ENCODE measurements at regions not wholly inside any gene's neighbourhood (a gene's known extent, or its start where the extent isn't known, plus 50 kb on each side); places are given as distances from the start of the nearest gene placed in this dataset.

- Histone ChIP-seq H3K4me2 (no peak overlapping the region), H3K4me3 (no peak overlapping the region), H4K20me1 (replicated peaks; ENCODE audit: insufficient read depth) (no peaks in the 10 kb centered on the region), H3K27me3 (ENCODE audit: insufficient read depth) (no peaks in the 10 kb centered on the region), H3F3A (replicated peaks; ENCODE audit: low read depth) (no peaks in the 10 kb centered on the region), H3K9me2 (ENCODE audit: insufficient read depth) (no peaks in the 10 kb centered on the region), H3K27ac (ENCODE audit: low read depth) (no peak overlapping the region), H2AFZ (no peak overlapping the region), H3K36me3 (ENCODE audit: insufficient read depth) (no peaks in the 10 kb centered on the region), H3K4me1 (ENCODE audit: insufficient read depth) (no peaks in the 10 kb centered on the region), H3K79me2 (replicated peaks; ENCODE audit: insufficient read depth) (no peaks in the 10 kb centered on the region)
- no peak for DNase-seq (ENCODE audit: low spot score)
- H3K4me1 Mint-ChIP-seq: no peaks in the 10 kb centered on the region; the same call in 2 of the 3 replicates
- peaks cover 2% of the 10 kb centered on the region for H3K27me3 Mint-ChIP-seq (ENCODE audit: insufficient read depth, low read depth, poor library complexity)
- no peak for ATAC-seq
- no peaks in the 10 kb centered on the region; the same call in 2 of the 3 replicates for H3K36me3 Mint-ChIP-seq (ENCODE audit: low read depth)
- H3K9me3 Mint-ChIP-seq: peaks cover 32% of the 10 kb centered on the region
- no peak for TF ChIP-seq ETS1 (IDR thresholded peaks at IDR 0.05)
- no peak overlapping the region for H3K27ac Mint-ChIP-seq
- no peak overlapping the region for H3K4me3 Mint-ChIP-seq
Observed at GRCh38 chr1:5571861-5572401, 420.3 kb downstream of the NPHP4 start.

GRCh38 chr1:5571438-5571837 lies 420.8 kb downstream of the NPHP4 start:
- H3K4me1 Mint-ChIP-seq: no peaks in the 10 kb centered on the region; the same call in 2 of the 3 replicates
- peaks cover 32% of the 10 kb centered on the region for H3K9me3 Mint-ChIP-seq
- H2AFZ ChIP-seq: no peak overlapping the region
- TF ChIP-seq ETS1 (IDR thresholded peaks at IDR 0.05) (no peak), ZNF331 (CRISPR knock-in tag; IDR thresholded peaks at IDR 0.05; ENCODE audit: low read depth) (no peak), REST (IDR thresholded peaks at IDR 0.05; ENCODE audit: unreplicated experiment) (no peak), POLR2AphosphoS5 (IDR thresholded peaks at IDR 0.05; ENCODE audit: low read depth) (no peak), CTCF (conservative IDR thresholded peaks at IDR 0.05; ENCODE audit: low read depth in 2 of 2) (no peak), EZH2 (IDR thresholded peaks at IDR 0.05; ENCODE audit: low read depth, unreplicated experiment) (no peak), STAT1 (IDR thresholded peaks at IDR 0.05; ENCODE audit: unreplicated experiment) (no peak), EZH2phosphoT487 (IDR thresholded peaks at IDR 0.05; ENCODE audit: unreplicated experiment) (no peak), JUNB (IDR thresholded peaks at IDR 0.05; ENCODE audit: unreplicated experiment) (no peak), CREB1 (CRISPR knock-in tag; IDR thresholded peaks at IDR 0.05; ENCODE audit: low read depth) (no peak), ZNF114 (CRISPR knock-in tag; IDR thresholded peaks at IDR 0.05) (no peak)

More at GRCh38 chr1:5571438-5571837, 420.8 kb downstream of the NPHP4 start:
- no peak overlapping the region for H3K4me2 ChIP-seq
- no peaks in the 10 kb centered on the region for H3K79me2 ChIP-seq (replicated peaks; ENCODE audit: insufficient read depth)
- no peak for ATAC-seq
- no peaks in the 10 kb centered on the region for H3K27me3 ChIP-seq (ENCODE audit: insufficient read depth)
- Mint-ChIP-seq H3K4me3 (no peak overlapping the region), H3K27ac (no peak overlapping the region), H3K36me3 (ENCODE audit: low read depth) (no peaks in the 10 kb centered on the region; the same call in 2 of the 3 replicates), H3K27me3 (ENCODE audit: insufficient read depth, low read depth, poor library complexity) (peaks cover 2% of the 10 kb centered on the region)
- no peak overlapping the region for H3K4me3 ChIP-seq
- no peaks in the 10 kb centered on the region for H3F3A ChIP-seq (replicated peaks; ENCODE audit: low read depth)
- H3K4me1 ChIP-seq (ENCODE audit: insufficient read depth): no peaks in the 10 kb centered on the region
- no peak for DNase-seq (ENCODE audit: low spot score)
- no peaks in the 10 kb centered on the region for H3K9me2 ChIP-seq (ENCODE audit: insufficient read depth)
- no peaks in the 10 kb centered on the region for H4K20me1 ChIP-seq (replicated peaks; ENCODE audit: insufficient read depth)
- no peak overlapping the region for H3K27ac ChIP-seq (ENCODE audit: low read depth)
- H3K36me3 ChIP-seq (ENCODE audit: insufficient read depth): no peaks in the 10 kb centered on the region
